CD14-positive monocyte (primary cell): ENCODE measurements at regions not wholly inside any gene's neighbourhood (a gene's known extent, or its start where the extent isn't known, plus 50 kb on each side); places are given as distances from the start of the nearest gene placed in this dataset.

Source experiments
- DNase-seq, 3 donors: peaks; one replicate each; pipeline ENCODE4 v3.0.0-alpha.2; 2011 to 2022
- H2AFZ ChIP-seq: 2 replicates; pipeline ENCODE4 v1.6.0; 2012; ENCODE audit warnings: mild to moderate bottlenecking, low read depth, low read length, inconsistent platforms; ENCODE audit not compliant: insufficient read depth, poor library complexity, severe bottlenecking
- H3K27ac ChIP-seq, 2 donors: 1 replicate in 1 of 2; 2 replicates in 1 of 2; pipeline ENCODE4 v1.5.1; 2012 to 2013; ENCODE audit warnings: low read length in 2 of 2, control low read depth in 1 of 2, inconsistent platforms in 1 of 2, low read depth in 1 of 2, mild to moderate bottlenecking in 1 of 2
- H3K27me3 ChIP-seq, 2 donors: one replicate each; pipeline versions ENCODE4 v1.6.0 to v1.6.1; 2011 to 2013; ENCODE audit warnings: low read length in 2 of 2; ENCODE audit not compliant: control insufficient read depth in 2 of 2, insufficient read depth in 2 of 2
- H3K36me3 ChIP-seq, 2 donors: replicated peaks in 1 of 2; 1 replicate in 1 of 2; 2 replicates in 1 of 2; pipeline versions ENCODE4 v1.5.1 to v1.6.1; 2012 to 2013; ENCODE audit warnings: low read length in 2 of 2, control low read depth in 1 of 2, inconsistent platforms in 1 of 2, mild to moderate bottlenecking in 1 of 2; ENCODE audit not compliant: insufficient read depth in 2 of 2, control insufficient read depth in 1 of 2
- H3K4me1 ChIP-seq, 2 donors: 1 replicate in 1 of 2; 2 replicates in 1 of 2; pipeline versions ENCODE4 v1.5.1 to v1.6.1; 2012 to 2013; ENCODE audit warnings: low read length in 2 of 2, control low read depth in 1 of 2, inconsistent platforms in 1 of 2, mild to moderate bottlenecking in 1 of 2, moderate library complexity in 1 of 2; ENCODE audit not compliant: insufficient read depth in 2 of 2, control insufficient read depth in 1 of 2
- H3K4me2 ChIP-seq: replicated peaks from 2 replicates; pipeline ENCODE3; 2012; ENCODE audit warnings: low read length, moderate library complexity, mild to moderate bottlenecking; ENCODE audit not compliant: poor library complexity, severe bottlenecking; ENCODE audit errors: extremely low read depth
- H3K4me3 ChIP-seq, 3 experiments: fragments of 200-600 bp in 1 of 3; sonication (generic) in 1 of 3; replicated peaks in 1 of 3; 1 replicate in 2 of 3; 2 replicates in 1 of 3; pipeline ENCODE4 v1.5.1; 2011 to 2013; ENCODE audit warnings: low read length in 3 of 3, mild to moderate bottlenecking in 3 of 3, control low read depth in 2 of 3, low read depth in 2 of 3, inconsistent platforms in 1 of 3, moderate library complexity in 1 of 3
- H3K79me2 ChIP-seq: 2 replicates; pipeline ENCODE4 v1.6.0; 2012; ENCODE audit warnings: mild to moderate bottlenecking, control low read depth, inconsistent platforms, low read length, moderate library complexity; ENCODE audit not compliant: insufficient read depth
- H3K9ac ChIP-seq: 2 replicates; pipeline ENCODE4 v1.6.0; 2017; ENCODE audit warnings: low read length, mild to moderate bottlenecking; ENCODE audit not compliant: insufficient read depth, poor library complexity, severe bottlenecking
- H3K9me3 ChIP-seq, 2 donors: replicated peaks in 1 of 2; 1 replicate in 1 of 2; 2 replicates in 1 of 2; pipeline versions ENCODE4 v1.5.1 to v1.6.1; 2012 to 2013; ENCODE audit warnings: low read length in 2 of 2, control low read depth in 1 of 2; ENCODE audit not compliant: control insufficient read depth in 1 of 2, insufficient read depth in 1 of 2
- H4K20me1 ChIP-seq: 2 replicates; pipeline ENCODE4 v1.6.0; 2012; ENCODE audit warnings: mild to moderate bottlenecking, low read length, control low read depth, moderate library complexity; ENCODE audit not compliant: insufficient read depth
- H3K27ac Mint-ChIP-seq, 7 donors: one replicate each; pipeline ENCODE4 v1.8.0; 2020; ENCODE audit warnings: mild to moderate bottlenecking in 7 of 7, mixed read lengths in 7 of 7, moderate library complexity in 6 of 7, inconsistent platforms in 2 of 7
- H3K27me3 Mint-ChIP-seq, 3 donors: one replicate each; pipeline ENCODE4 v1.8.0; 2021 to 2022; ENCODE audit warnings: low read depth in 3 of 3, mild to moderate bottlenecking in 3 of 3, mixed read lengths in 3 of 3, moderate library complexity in 3 of 3, inconsistent platforms in 1 of 3
- H3K36me3 Mint-ChIP-seq, 2 donors: one replicate each; pipeline ENCODE4 v1.8.0; 2020; ENCODE audit warnings: mixed read lengths in 2 of 2, inconsistent platforms in 1 of 2, mild to moderate bottlenecking in 1 of 2
- H3K4me1 Mint-ChIP-seq: one replicate; pipeline ENCODE4 v1.8.0; 2020; ENCODE audit warnings: mild to moderate bottlenecking, mixed read lengths
- H3K4me3 Mint-ChIP-seq, 2 donors: one replicate each; pipeline ENCODE4 v1.8.0; 2020; ENCODE audit warnings: mild to moderate bottlenecking in 2 of 2, mixed read lengths in 2 of 2, moderate library complexity in 1 of 2
- H3K9me3 Mint-ChIP-seq, 7 donors: one replicate each; pipeline ENCODE4 v1.8.0; 2020 to 2022; ENCODE audit warnings: mixed read lengths in 7 of 7, mild to moderate bottlenecking in 6 of 7, moderate library complexity in 6 of 7, inconsistent platforms in 2 of 7
- WGBS: methylation state at CpG from one replicate; pipeline ENCODE4 v1.1.5; 2013; ENCODE audit warnings: missing lambda C conversion rate; ENCODE audit not compliant: insufficient coverage; 5-methylcytosine and 5-hydroxymethylcytosine counted together
- intact Hi-C, 2 donors: fragments of 100-400 bp; cut with micrococcal nuclease; formaldehyde crosslinking; loops; one replicate each; pipeline versions ENCODE4 v1.15.0 to v1.15.1; 2023
- TF ChIP-seq, protein P1 (sequence below): fragments of 200-600 bp; IDR thresholded peaks from one replicate; pipeline ENCODE4 v1.8.0; 2022; ENCODE audit warnings: antibody characterized with exemption, mild to moderate bottlenecking

DNA sequence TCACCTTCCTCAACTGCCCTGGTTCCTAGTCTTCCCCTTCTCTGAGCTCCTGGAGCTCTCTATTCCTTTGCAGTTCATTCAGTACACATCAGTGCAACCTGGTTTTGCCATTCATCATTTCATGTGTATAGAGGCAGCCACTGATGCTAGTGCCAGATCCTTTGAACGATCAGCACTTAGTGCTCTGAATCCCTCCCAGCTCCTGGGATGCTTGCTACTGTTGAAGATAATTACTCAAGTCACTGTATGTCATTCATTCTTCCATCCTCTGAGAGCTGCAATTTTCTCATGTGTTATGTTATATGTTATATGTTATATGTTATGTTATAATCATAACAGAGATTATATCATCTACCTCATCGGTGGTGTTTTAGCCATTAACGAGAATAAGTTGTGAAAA lies 98.5 kb upstream of the UXS1 start:
- H3K27ac Mint-ChIP-seq: no peak overlapping the region
- H3K4me1 Mint-ChIP-seq: no peaks in the 10 kb centered on the region
- no peak overlapping the region for H3K4me3 Mint-ChIP-seq
- no peaks in the 10 kb centered on the region for H3K79me2 ChIP-seq
- no peak overlapping the region for H3K4me2 ChIP-seq
- H3K9ac ChIP-seq: no peak overlapping the region
- no peak for DNase-seq
- TF ChIP-seq, protein P1, sequence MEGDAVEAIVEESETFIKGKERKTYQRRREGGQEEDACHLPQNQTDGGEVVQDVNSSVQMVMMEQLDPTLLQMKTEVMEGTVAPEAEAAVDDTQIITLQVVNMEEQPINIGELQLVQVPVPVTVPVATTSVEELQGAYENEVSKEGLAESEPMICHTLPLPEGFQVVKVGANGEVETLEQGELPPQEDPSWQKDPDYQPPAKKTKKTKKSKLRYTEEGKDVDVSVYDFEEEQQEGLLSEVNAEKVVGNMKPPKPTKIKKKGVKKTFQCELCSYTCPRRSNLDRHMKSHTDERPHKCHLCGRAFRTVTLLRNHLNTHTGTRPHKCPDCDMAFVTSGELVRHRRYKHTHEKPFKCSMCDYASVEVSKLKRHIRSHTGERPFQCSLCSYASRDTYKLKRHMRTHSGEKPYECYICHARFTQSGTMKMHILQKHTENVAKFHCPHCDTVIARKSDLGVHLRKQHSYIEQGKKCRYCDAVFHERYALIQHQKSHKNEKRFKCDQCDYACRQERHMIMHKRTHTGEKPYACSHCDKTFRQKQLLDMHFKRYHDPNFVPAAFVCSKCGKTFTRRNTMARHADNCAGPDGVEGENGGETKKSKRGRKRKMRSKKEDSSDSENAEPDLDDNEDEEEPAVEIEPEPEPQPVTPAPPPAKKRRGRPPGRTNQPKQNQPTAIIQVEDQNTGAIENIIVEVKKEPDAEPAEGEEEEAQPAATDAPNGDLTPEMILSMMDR: no peak
- no peak overlapping the region for H2AFZ ChIP-seq
- H3K27me3 ChIP-seq: no peaks in the 10 kb centered on the region
- intact Hi-C loops: no loop called here
- no peaks in the 10 kb centered on the region for H3K4me1 ChIP-seq
- peaks cover 0 to 3% (median 0%) of the 10 kb centered on the region in 7 donors for H3K9me3 Mint-ChIP-seq
- H3K27ac ChIP-seq: no peak overlapping the region
- WGBS: 100% methylated on average over 1 of the region's 3 CpGs
- no peaks in the 10 kb centered on the region for H3K36me3 Mint-ChIP-seq
- no peaks in the 10 kb centered on the region for H3K36me3 ChIP-seq
- H4K20me1 ChIP-seq: no peaks in the 10 kb centered on the region
- H3K9me3 ChIP-seq: no peaks in the 10 kb centered on the region
- H3K27me3 Mint-ChIP-seq: peaks cover under 1 to 1% (median 1%) of the 10 kb centered on the region in 3 donors
- H3K4me3 ChIP-seq: no peak overlapping the region

DNA sequence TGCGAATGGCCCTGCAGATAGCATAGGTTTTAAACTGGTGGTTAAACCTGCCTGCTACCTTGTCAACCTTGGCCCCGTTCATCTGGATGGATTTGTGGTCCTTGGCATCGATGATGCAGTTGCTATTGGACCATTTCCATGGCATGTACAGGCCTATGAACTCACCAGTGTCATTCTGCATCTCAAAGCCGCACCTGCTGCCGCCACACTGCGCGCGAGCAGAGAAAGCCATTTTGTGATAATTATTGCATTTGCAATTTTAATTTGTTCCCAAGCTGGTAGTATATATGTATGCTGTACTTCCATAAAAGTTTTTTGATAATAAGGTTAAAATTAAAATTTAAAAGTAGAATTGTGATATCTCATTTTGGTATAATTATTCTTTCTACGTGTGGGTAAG lies 94.8 kb upstream of the UXS1 start:
- H3K36me3 Mint-ChIP-seq: no peaks in the 10 kb centered on the region

More for the DNA sequence above, 94.8 kb upstream of the UXS1 start:
- no peaks in the 10 kb centered on the region for H3K36me3 ChIP-seq
- no peak overlapping the region for H3K4me3 ChIP-seq
- TF ChIP-seq, protein P1: no peak
- no peak for DNase-seq
- no peak overlapping the region for H3K27ac ChIP-seq
- H3K79me2 ChIP-seq: no peaks in the 10 kb centered on the region
- WGBS: 98% methylated on average over 6 of the region's 9 CpGs
- Mint-ChIP-seq H3K4me3 (no peak overlapping the region), H3K27me3 (peaks cover 0 to 2% (median 2%) of the 10 kb centered on the region in 3 donors), H3K9me3 (peaks cover 0 to 4% (median 0%) of the 10 kb centered on the region in 7 donors), H3K27ac (no peak overlapping the region), H3K4me1 (no peaks in the 10 kb centered on the region)
- no peaks in the 10 kb centered on the region for H3K4me1 ChIP-seq
- intact Hi-C loops: no loop called here
- no peak overlapping the region for H3K4me2 ChIP-seq
- no peaks in the 10 kb centered on the region for H3K27me3 ChIP-seq
- H3K9ac ChIP-seq: no peak overlapping the region
- H3K9me3 ChIP-seq: no peaks in the 10 kb centered on the region
- H2AFZ ChIP-seq: no peak overlapping the region
- no peaks in the 10 kb centered on the region for H4K20me1 ChIP-seq
